ENCODE measurements at regions not wholly inside any gene's neighbourhood (a gene's known extent, or its start where the extent isn't known, plus 50 kb on each side); places are given as distances from the start of the nearest gene placed in this dataset.
"Not testable (repeated sequence)": the region's sequence is repeated elsewhere in the genome, so short reads cannot be mapped to it uniquely, and the experiment has no call there.

DNA sequence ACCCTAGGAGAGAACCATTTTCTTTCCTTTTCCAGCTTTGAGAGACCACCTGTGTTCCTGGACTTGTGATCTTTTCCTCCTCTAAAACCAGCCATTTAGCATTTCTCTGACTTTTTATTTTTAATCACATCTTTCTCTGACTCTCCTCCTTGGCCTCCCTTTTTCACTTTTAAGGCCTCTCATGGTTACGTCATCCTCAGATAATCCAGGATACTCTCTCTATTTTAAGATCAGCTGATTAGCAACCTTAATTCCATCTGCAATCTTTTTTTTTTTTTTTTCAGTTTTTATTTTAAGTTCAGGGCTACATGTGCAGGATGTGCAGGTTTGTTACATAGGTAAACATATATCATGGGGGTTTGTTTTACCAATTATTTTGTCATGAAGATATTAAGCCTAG, 54.0 kb downstream of the RFPL4B start:
- DNase-seq (ENCODE audit: low read depth in 3 of 3, low spot score in 2 of 3) = no peak

DNA sequence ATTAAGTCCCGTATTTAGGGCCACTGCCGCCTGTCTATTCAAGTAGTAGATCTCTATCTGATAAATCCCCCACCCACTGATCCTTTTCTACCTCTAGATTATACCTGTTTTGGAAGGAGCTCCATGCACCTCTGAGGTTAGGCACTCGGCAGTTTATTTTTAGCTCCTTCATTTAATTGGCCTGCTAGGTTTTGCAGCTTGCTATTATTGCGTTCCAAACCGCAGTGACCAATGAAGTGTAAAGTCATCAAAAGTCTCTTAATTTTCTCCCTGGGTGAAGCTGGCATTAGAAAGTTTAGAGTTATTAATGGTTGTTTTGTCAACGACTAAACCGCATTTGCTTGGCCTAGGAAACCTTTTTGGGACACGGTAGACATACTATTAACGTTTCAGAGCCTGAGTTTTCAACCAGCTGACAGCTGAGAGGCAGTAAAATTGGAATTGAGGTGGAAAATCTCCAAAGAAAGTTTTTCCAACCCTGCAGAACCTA, 60.0 kb downstream of the RFPL4B start:
- DNase-seq (ENCODE audit: low read depth in 3 of 3, low spot score in 2 of 3) = no peak

DNA sequence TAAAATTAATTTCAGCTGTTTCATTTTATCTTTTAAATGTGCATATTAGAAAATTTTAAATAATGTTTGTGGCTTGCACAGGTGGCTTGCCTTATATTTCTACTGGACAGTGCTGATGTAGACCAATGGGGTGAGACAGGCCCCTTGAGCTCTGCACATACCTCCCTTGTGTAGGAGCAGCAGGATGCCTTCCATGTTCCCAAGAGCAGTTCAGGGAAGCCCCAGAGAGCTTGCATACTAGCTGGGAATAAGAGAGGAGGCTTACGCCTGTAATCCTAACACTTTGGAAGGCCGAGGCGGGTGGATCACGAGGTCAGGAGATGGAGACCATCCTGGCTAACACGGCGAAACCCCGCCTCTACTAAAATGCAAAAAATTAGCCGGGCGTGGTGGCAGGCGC, 61.4 kb downstream of the RFPL4B start:
- DNase-seq (ENCODE audit: low read depth in 3 of 3, low spot score in 2 of 3) = no peak

DNA sequence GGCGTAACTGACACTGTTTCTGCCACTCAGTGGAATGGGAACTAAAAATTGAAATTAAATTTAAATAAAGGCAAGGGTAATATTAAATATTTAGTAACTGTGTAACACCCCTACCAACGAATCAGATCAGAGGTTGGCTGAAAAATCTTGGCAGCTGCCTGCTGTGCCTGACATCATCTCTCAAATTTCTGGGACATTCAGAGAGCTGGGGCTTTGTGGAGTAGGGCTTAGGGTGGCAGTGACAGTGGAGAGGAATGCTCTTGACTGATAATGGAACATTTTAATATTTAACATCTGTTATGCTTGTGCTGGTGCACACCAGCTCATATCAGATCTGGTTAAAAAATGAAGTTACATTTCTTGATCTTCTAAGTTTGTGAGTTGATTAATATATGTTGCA, 62.2 kb downstream of the RFPL4B start:
- DNase-seq (ENCODE audit: low read depth in 3 of 3, low spot score in 2 of 3) = no peak

DNA sequence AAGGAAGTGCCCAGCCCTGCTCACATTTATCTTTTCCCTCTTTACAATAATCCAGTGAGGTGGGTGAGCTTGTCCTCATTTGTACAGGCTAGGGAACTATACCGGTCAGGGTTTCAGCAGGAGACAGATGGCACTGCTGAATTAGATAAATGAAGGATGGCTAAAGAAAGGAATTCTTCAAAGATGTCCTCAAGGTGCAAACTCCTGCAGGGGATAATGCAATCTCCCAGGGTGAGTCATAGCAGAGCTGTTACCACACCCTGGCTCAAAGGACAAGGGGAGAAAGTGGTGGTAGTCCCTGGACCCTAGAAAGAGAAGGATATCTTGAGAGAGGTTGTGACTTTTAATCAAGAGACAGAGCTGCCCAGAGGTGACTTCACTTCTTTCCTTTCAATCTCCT, 66.7 kb downstream of the RFPL4B start:
- no peak for DNase-seq (ENCODE audit: low read depth in 3 of 3, low spot score in 2 of 3)

DNA sequence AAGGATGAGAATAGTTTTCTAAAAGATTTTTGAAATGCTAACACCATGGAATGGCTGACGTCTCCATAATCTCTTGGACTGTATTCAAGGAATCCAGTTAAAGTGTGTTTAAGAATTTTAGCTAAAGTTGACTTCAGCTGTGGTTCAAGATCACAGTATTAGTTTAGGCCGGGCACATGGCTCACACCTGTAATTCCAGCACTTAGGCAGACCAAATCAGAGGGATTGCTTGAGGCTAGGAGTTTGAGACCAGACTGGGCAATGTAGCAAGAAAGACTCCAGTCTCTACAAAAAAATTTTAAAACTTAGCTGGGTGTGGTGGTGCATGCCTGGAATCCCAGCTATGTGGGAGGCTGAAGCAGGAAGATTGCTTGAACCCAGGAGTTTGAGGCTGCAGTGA, 68.2 kb downstream of the RFPL4B start:
- no peak for DNase-seq (ENCODE audit: low read depth in 3 of 3, low spot score in 2 of 3)

DNA sequence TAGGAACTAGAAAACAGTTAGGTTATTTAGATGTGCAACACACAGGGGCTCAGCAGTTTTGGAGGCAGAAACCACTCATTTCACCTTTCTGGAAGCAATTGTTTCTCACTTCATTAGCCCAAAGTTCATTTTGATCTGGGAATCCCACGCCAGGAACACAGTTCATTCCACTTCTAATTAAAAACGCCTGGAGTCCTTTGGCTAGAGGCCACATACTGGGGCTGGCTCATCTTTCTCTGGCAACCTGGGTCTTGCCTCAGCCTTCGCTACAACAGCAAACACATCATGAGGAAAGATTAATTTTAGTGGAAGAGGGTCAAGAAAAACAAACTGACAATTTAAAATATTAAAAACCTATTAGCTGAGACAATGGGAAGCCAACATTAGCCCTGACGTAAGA, 69.7 kb downstream of the RFPL4B start:
- DNase-seq (ENCODE audit: low read depth in 3 of 3, low spot score in 2 of 3) = no peak

DNA sequence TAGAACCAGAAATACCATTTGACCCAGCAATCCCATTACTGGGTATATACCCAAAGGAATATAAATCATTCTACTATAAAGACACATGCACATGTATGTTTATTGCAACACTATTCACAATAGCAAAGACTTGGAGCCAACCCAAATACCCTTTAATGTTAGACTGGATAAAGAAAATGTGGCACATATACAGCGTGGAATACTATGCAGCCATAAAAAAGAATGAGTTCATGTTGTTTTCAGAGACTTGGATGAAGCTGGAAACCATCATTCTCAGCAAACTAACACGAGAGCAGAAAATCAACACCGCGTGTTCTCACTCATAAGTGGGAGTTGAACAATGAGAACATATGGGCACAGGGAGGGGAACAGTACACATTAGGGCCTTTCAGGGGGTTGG, 79.9 kb downstream of the RFPL4B start:
- DNase-seq (ENCODE audit: low read depth in 3 of 3, low spot score in 2 of 3) = not testable (repeated sequence)

DNA sequence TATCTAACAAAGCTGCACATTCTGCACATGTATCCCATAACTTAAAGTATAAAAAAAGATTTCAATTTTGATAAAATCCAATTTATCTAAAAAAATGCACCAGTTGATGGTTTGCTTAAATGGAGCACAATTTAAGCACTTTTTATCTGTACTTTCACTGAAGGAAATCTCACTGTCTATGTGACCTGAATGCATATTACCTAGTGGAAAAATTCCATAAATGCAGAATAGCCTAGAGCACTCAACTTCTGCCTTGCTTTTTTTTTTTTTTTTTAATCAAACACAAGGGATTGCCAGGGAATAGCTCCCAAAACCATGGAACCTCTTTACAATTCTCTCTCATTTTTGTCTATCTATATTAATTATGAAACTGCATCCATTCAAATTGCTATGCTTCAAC, 80.4 kb downstream of the RFPL4B start:
- no peak for DNase-seq (ENCODE audit: low read depth in 3 of 3, low spot score in 2 of 3)

DNA sequence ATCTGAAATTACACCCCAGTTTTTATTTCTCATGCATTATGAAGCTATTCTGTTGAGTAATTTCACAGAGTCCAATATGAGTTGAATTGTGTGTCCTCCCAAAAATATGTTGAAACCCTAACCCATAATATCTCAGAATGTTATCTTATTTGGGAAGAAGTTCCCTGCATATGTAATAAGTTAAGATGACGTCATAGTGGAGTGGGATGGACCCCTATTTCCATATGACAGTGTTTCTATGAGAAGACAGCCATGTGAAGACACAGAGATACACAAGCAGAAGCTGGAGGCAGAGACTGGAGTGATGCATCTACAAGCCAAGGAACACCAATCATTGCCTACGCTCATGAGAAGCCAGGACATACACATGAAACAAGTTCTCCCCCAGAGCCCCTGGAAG, 81.3 kb downstream of the RFPL4B start:
- DNase-seq (ENCODE audit: low read depth in 3 of 3, low spot score in 2 of 3) = no peak

DNA sequence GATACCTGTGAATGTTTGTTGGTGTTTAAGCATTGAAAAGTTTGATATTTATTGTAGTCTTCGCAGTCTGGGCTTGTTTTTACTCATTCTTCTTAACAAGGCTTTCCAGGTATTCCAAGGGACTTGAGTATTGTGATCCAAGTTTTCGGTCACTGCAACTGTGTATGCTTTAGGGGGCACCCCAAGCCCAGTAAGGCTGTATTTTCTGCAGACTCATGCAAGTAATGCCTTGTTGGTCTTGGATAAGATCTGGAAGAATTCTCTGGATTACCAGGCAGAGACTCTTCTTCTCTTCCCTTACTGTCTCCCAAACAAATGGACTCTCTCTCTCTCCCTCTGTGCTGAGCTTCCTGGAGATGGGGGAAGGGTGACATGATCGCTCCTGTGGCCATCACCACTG, 82.1 kb downstream of the RFPL4B start:
- DNase-seq (ENCODE audit: low read depth in 3 of 3, low spot score in 2 of 3) = no peak

DNA sequence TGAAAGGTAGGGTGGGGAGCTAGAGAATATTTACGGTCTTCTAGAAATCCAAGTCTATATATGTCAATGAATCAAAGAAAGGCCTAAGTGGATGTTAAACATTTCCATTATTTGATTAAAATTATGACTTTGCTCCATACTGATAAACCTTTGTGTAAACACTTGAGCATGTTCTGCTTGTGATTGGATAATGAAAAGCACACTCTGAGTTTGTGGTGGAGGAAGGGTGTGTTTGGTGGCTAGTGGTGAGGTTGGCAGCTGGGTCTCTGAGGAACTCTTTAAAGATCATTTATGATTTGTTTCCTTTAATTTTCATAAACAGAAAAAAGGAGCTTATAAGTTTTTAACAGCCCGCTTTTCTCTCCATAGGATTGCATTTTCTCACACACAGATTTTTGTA, 84.7 kb downstream of the RFPL4B start:
- DNase-seq (ENCODE audit: low read depth in 3 of 3, low spot score in 2 of 3) = no peak

DNA sequence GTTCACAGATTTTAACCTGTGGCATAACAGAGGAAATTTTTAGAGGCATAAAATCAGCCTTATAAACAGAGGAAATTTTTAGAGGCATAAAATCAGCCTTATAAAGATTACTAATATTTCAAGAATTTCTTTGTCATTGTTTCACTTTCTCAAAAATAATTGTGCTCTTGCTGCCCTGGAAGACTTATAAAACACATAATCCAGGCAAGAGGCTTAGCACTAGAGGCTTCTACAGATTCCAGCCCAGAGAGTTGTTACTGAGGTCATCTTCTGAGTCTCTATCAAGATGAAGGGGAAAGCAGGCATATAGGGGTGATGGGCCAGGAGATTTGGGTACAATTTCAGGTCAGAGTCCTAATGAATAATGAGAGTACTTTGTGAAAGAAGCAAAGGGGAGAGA, 85.7 kb downstream of the RFPL4B start:
- no peak for DNase-seq (ENCODE audit: low read depth in 3 of 3, low spot score in 2 of 3)

DNA sequence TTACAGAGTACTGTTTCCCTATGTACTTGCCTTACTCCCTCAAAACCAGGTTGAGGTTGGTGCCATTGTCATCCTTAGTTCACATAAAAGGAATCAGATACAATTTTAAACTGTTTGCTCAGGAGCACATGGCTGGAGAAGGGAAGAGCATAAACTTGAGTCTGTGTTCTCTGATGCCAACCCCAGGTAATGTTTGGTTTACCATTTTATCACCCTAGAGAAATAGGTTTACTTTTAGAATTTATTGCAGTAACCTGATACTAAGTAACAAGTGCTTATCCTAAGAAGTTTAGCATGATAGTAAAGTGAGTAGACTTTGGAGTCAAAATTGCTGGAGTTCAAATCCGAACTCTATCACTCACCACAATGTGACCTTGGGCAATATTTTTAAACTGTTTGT, 86.3 kb downstream of the RFPL4B start:
- DNase-seq (ENCODE audit: low read depth in 3 of 3, low spot score in 2 of 3) = no peak

DNA sequence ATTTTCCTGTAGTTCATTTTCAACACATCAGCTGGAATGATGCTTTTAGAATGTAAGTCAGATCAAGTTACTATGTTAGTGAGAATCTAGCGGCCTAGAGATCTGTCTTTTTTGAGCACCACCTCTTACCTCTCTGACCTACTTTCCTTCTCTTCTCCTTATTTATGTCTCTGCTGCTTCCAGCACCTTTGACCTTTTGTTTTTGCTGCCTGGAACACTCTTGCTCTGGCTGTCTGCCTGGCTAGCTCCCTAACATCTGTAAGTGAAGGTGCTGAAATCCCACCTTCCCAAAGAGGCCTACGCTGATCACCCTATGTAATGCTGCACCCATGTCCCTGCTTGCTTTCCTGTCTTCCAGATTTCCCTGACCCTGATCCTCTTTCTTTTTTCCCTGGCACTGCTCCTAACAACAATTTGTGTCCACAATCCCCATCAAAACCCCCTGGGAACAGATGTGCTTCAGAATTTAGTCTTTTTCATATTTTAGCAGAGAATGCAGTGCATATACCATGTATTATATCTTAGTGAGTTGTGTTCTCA, 87.8 kb downstream of the RFPL4B start:
- DNase-seq (ENCODE audit: low read depth in 3 of 3, low spot score in 2 of 3) = no peak

DNA sequence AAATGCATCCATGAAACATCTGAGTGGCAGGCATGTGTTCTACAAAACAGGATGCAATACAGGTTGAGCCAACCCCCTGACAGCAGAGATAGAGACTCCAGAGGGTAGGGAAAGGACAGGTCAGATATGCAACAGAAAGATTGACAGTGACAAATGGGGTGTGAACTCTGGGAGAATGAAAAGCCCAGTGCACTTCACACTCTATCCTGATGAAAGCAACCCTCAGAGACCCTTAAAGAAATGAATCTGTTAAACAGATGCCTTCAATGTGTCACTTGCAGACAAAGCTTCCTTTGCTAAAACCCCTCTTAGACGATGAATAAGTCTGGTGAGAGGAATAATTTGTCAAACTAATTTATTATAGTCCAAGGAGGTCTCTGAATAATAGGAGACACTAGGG, 89.9 kb downstream of the RFPL4B start:
- no peak for DNase-seq (ENCODE audit: low read depth in 3 of 3, low spot score in 2 of 3)

DNA sequence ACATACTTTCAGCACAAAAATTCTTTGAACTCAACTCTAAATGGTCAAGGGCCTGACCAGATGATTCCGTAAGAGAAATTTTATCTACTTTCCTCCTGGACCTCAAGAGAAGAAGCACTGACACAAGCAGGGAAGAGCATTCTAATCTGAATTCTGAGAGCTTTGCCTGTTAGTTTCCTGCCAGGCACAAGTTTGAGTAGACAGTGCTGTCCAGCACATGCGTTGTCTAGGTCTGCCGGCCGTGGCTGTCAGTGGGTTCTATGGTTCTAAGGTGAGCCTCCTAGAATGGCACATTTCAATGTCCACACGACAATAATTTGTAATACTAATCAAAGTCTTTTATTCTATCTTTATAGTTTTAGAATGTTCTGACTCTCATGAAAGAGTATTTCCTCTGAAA, 91.9 kb downstream of the RFPL4B start:
- no peak for DNase-seq (ENCODE audit: low read depth in 3 of 3, low spot score in 2 of 3)

DNA sequence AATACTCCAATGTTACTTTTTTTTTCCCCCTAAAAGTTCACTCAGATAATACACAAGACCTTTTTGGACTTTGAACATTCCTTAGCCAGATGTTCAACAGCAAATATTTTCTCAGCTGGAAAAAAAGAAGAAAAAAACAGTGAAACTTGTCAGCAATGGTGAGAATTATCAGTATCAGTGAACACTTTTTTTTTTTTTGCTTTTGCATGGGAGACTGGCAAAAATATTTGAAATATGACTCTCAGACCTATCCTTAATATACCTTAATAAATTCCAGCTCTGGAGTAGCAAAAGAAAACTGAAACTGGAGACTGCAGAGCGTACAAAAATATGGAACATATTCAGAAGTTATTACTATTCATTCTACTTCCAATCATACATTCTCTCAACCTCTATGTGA, 92.3 kb downstream of the RFPL4B start:
- DNase-seq (ENCODE audit: low read depth in 3 of 3, low spot score in 2 of 3) = no peak

DNA sequence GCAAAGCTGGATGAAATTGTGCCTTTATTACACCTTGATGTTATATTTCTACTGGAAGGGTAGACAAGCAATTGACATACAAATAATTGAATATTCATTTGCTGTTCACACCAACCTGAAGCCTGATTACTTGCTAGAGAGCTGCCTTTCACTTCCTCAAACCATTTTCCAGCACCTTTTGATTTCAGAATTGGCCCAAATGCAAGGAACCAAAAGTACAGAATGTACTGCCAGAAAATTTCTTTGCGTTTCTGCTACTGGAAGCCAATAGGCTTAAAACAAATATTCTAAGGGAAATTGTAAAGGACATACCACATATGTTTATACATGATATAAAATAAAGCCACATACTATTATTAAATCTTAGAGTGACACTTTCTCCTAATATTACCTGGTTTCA, 94.5 kb downstream of the RFPL4B start:
- no peak for DNase-seq (ENCODE audit: low read depth in 3 of 3, low spot score in 2 of 3)

DNA sequence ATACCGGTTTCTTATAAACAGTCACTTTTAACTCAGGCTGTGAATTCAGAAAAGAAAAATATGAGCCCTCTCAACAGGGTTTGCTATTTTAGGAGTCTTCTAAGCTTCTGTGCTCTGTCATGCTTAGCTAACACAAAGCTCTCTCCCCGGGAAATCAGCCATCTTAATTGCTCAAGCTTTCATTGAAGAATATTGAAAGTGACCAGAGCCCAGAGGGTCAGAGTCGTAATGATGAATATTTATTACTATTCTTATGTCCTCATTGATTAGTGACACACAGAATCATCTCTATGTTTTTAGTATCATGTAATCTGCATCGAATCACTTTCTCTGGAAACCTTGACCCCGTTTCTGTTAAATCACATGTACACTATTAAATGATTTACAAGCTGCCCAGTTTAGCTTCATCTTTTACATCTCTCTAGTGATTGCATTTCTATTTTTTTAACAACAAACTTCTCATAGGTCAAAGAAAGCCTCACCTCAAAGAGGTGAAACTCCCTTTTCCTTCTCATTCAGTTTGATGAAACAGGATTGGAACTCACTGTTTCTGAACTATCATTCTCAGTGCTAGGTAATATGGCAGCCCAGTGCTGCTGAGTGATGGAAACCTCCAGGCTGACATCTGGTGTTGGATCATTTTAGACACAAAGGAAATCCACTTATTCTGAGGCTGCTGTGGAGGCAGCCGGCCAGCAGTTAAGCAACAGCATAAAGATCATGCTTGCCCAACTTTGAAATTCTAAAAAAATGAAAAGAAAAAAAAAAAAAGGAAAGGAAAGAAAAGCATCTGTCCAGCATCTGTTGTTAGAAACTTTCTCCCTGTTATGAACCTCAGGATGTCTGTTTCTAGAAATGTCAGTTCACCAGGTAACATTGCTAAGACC, 96.3 kb downstream of the RFPL4B start:
- no peak for DNase-seq (ENCODE audit: low read depth in 3 of 3, low spot score in 2 of 3)

DNA sequence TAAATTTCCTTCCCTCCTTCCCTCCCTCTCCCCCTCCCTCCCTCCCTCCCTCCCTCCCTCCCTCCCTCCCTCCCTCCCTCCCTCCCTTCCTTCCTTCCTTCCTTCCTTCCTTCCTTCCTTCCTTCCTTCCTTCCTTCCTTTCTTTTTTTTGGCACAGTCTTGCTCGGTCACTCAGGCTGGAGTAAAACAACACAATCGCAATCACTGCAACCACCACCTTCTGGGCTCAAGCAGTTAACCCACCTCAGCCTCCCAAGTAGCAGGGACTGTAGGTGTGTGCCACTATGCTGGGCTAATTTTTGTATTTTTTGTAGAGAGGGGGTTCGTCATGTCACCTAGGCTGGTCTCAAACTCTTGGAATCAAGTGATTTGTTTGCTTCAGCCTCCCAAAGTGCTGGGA, 101.7 kb downstream of the RFPL4B start:
- not testable (repeated sequence) for DNase-seq (ENCODE audit: low read depth in 3 of 3, low spot score in 2 of 3)

DNA sequence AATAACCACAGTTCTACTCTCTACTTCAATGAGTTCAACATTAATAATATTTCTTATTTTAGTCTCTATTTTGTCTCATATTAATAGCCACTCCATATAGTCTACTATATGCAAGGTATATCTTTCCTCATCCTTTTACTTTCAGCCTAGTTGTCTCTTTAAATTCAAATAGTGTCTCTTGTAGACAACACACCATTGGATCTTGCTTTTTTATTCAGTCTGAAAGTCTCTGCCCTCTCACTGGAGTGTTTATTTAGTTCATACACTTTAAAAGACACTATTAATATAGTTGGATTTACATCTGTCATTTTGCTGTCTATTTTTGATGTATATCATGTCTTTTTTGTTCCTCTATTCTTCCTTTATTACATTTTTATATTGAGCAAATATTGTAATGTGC, 103.5 kb downstream of the RFPL4B start:
- DNase-seq (ENCODE audit: low read depth in 3 of 3, low spot score in 2 of 3) = no peak

DNA sequence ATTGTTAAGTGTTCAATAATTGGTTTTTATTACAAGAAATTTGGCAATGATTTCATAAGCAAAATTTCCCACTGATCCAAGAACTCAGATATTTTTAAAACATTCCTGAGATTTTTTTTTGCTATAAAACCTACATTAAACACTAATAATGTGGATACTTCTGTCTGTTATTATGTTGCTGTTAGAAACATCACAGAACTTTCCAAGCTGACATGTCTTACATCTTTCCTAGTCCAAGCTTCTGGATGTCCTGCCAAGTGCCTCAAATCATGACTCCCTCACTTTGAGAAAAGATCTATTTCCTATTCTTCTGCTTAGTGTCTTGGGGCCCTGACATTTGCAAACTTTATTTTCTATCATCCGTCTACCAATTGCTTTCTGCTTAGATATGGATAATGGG, 110.8 kb downstream of the RFPL4B start:
- no peak for DNase-seq (ENCODE audit: low read depth in 3 of 3, low spot score in 2 of 3)
